ENCODE measurements at regions not wholly inside any gene's neighbourhood (a gene's known extent, or its start where the extent isn't known, plus 50 kb on each side); places are given as distances from the start of the nearest gene placed in this dataset.

- ATAC-seq (no peak), DNase-seq (ENCODE audit: extremely low read depth in 1 of 4, low spot score in 3 of 4) (no peak), FAIRE-seq (no peak)
- no TSS peak for BruUV-seq (replicated peaks)
- Histone ChIP-seq H3K9me1 (ENCODE audit: control insufficient read depth, insufficient read depth, low read length) (no peaks in the 10 kb centered on the region), H2AFZ (ENCODE audit: low read depth, low read length) (no peak overlapping the region), H3K9ac (ENCODE audit: insufficient read depth in 1 of 2, low read depth in 2 of 2, low read length in 2 of 2) (no peak overlapping the region), H3K4me2 (ENCODE audit: insufficient read depth, low read length) (no peak overlapping the region), H4K20me1 (replicated peaks; ENCODE audit: control insufficient read depth, insufficient read depth, low read length) (no peaks in the 10 kb centered on the region), H3K79me2 (ENCODE audit: control insufficient read depth, insufficient read depth, low read length) (no peaks in the 10 kb centered on the region), H3K36me3 (ENCODE audit: control insufficient read depth, insufficient read depth, low read length) (no peaks in the 10 kb centered on the region), H3K4me1 (replicated peaks in 1 of 2; ENCODE audit: control insufficient read depth in 2 of 2, insufficient read depth in 2 of 2, low read length in 2 of 2) (no peaks in the 10 kb centered on the region), H3K27me3 (ENCODE audit: control insufficient read depth in 2 of 2, insufficient read depth in 2 of 2, low read length in 2 of 2) (no peaks in the 10 kb centered on the region), H3K9me3 (replicated peaks; ENCODE audit: control insufficient read depth, insufficient read depth, low read depth, low read length) (no peaks in the 10 kb centered on the region), H3K27ac (ENCODE audit: extremely low read depth, low read depth, low read length) (no peak overlapping the region), H3K4me3 (no peak overlapping the region)
- ChIA-PET POLR2A (no interaction called here), CTCF (ENCODE audit: low intra/inter-chr PET ratio) (no interaction called here)
- in situ Hi-C loops (cut with MboI) (no loop called here), intact Hi-C loops (cut with micrococcal nuclease) (no loop called here)
- 0% methylated on average over 1 of the region's 1 CpG for whole genome bisulfite sequencing (ENCODE audit: insufficient coverage, low coverage, missing lambda C conversion rate)
- TF ChIP-seq RBFOX2 (IDR thresholded peaks at IDR 0.05; ENCODE audit: low read depth, low read length) (no peak), MGA (IDR thresholded peaks at IDR 0.05) (no peak), TAL1 (IDR thresholded peaks at IDR 0.05) (no peak), DMBX1 (CRISPR knock-in tag; IDR thresholded peaks at IDR 0.05; ENCODE audit: borderline replicate concordance) (no peak), ZNF695 (CRISPR knock-in tag; IDR thresholded peaks at IDR 0.05) (no peak), ZNF224 (CRISPR knock-in tag; IDR thresholded peaks at IDR 0.05) (no peak), TCF7 (IDR thresholded peaks at IDR 0.05; ENCODE audit: borderline replicate concordance) (no peak)
These were observed 702.3 kb downstream of the SI start for GRCh38 chr3:164375995-164376394.
